HG03575 (cell line): ENCODE measurements at regions not wholly inside any gene's neighbourhood (a gene's known extent, or its start where the extent isn't known, plus 50 kb on each side); places are given as distances from the start of the nearest gene placed in this dataset.

Experiments used
- ATAC-seq: cut with Tn5 transposase; IDR thresholded peaks from one replicate; pipeline ENCODE4 v1.9.1; 2021; ENCODE audit not compliant: unreplicated experiment, insufficient number of reproducible peaks, low FRiP score; ENCODE audit errors: extremely low read depth

- ATAC-seq = no peak
These were observed 373.1 kb downstream of the CSNK1G3 start for GRCh38 chr5:123885081-123885480.

- ATAC-seq = no peak
These were observed 371.0 kb downstream of the CSNK1G3 start for GRCh38 chr5:123882965-123883345.

DNA sequence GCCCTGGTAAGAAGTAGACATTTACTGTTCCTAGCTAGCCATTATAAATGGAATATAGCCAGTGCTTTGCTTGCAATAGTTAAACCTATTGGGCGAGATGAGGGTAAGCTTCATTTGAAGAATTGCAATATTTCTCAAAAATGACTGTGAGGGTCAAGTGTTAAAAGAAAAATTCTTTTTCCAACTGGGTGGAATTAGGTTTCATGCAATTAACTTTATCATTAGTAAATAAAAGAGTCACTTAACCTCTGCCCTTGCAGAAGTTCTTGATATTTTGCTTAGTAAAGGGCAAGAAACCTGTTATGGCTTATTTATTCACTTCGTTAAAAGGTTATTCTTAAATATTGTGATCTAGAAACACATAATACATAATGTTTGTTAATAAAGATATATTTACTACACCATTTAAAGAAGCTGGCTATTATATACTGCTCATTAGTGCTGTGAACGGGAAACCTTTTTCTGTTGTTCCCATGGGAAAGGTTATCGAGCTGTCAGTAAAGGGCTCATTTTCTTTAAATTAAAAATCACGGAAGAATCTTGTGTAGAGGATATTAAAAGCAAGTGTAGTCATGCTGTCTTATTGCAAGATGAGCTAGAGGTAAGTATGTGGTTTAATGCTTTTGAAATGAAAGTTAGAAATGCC, 370.5 kb downstream of the CSNK1G3 start:
- no peak for ATAC-seq

- no peak for ATAC-seq
These were observed 369.8 kb downstream of the CSNK1G3 start for GRCh38 chr5:123881759-123882244.

DNA sequence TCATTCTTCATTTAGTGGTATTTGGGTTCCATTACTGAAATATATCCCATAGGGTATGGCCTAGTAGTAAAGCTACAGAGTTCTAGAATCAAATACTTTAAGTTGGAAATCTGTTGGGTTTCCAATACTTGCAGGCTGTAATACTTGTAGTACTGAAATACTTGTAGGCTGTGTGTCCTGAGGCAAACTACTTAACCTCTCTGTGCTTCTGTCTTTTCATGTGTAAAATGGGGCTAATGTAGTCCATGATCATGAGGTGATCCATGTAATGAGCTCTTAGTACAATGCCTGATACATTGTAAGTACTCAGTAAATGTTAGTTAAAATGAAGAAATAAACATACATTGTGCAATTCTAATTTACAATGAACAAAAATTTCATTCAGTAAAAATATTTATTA, 368.9 kb downstream of the CSNK1G3 start:
- no peak for ATAC-seq

DNA sequence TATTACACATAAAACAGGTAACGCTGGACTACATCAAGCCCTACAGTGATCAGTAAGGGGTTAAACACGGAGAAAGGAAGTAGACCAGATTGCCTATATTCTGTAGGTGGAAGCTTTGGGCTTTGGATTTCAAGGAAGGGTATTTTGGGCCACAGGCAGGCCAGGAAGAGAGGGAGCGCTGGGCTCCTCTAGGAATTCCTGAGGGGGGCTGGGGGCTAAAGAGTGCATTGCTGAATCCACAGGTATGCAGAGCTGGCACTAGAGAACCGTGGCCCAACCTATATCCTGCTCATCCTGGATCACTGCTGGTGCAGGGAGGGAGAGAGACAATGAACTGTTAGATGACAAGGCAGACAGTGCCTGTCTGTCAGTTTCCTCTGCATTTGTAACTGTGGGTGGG, 367.1 kb downstream of the CSNK1G3 start:
- no peak for ATAC-seq

GRCh38 chr5:123876276-123876790, 364.4 kb downstream of the CSNK1G3 start:
- ATAC-seq = no peak

DNA sequence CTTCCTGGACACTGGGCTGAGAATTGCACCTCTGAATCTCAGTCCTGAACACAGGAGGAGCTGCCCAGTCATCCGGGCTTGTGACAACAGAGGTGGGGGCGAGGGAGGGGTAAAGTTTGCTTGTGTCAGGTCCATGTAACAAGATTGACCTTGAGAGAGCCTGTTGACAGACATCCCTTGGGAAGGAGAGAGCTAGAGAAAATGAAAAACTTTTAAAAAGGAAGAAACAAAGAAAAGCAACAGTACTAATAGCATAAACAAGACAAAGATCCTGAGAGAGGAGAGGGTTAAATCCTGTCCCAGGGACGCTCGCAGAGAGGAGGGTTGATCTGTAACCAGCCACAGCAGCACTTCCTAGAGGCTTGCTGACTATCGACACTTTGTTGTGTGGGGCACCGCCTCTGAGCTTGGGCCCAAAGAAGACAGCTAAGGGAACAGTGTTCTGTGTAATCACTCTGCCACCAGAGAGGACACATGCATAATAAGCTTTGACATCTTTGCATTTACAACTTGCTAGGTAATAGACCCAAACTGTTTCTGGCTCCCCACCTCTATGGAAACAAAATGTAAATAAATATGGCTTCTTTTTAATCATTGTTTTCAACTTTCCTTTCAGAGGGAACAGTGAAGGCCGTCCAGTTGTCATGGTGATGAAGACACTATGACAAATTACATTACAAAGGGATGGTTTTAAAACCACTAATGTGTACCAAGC, 363.7 kb downstream of the CSNK1G3 start:
- no peak for ATAC-seq

- no peak for ATAC-seq
These were observed 362.7 kb downstream of the CSNK1G3 start for GRCh38 chr5:123874600-123875201.

DNA sequence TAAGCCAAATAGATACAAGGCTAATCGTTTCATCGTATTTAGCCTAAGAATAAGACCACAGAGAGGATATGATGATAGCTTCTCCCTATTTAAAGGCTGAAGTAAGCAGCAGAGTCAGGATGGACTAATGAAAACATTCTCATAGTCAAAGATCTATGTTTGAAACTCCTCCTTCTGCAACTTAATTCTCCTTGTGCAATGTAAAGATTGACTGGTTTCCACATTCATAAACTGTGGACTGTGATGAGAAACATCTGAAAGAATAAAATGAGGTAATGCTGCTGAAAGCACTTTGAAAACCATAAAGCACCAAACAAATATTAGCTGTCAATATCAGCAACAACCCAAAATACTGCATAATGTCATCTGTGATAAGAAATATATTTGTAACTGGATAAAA, 361.9 kb downstream of the CSNK1G3 start:
- no peak for ATAC-seq

DNA sequence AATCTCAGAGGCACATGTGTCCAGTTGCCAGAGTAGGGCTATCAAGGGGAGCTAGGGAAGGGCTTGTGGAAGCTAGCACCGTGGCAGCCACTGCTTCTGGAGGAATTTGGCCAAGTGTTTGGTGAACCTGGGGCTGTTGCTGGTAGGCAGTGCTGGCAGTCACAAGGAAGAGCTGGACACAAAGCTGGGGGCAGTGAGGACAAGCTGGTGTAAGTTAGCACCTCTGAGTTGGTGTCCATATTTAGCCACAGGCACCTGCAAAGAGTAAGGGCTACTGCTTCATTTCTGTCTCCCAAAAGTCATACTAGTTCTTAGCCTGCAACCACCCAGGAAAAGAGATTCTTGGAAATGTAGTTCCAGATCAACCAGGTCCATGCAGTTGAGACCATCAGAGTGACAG, 359.4 kb downstream of the CSNK1G3 start:
- no peak for ATAC-seq

- no peak for ATAC-seq
These were observed 356.9 kb downstream of the CSNK1G3 start for GRCh38 chr5:123868881-123869280.

DNA sequence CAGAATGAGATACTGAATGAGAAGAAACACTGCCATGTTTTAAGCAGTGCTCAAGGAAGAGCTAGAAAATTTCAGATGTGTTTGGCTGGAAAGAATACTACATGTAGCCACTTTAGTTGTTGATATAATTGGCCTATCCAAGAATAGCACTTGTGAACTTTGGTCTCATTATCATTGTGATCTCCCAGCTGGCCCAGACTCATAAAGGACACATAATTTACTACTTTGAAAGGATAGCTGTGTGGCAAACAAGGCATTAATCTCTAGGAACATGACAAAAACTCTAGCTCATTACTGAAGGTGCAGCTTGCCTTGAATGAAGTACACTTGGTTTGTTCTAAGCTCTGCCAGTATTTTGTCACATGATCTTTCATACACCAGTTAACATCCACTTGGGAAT, 356.3 kb downstream of the CSNK1G3 start:
- ATAC-seq = no peak

DNA sequence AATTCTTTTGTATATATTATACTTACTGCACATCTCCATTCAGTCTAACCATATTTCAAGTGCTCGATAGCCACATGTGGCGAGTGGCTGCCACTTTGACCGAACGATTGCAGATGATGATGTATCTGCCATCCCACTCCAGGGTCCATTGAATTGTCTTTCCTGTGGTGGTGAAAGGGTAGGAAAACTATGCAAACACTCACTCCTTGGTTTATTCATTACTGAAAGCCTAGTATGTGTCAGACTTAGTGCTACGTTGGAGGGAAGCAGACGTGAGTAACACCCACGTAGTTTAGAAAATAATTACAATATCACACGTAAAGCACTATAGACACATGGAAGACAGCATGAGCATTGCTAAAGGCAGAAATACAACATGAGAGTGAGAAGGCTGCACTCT, 353.7 kb downstream of the CSNK1G3 start:
- no peak for ATAC-seq

DNA sequence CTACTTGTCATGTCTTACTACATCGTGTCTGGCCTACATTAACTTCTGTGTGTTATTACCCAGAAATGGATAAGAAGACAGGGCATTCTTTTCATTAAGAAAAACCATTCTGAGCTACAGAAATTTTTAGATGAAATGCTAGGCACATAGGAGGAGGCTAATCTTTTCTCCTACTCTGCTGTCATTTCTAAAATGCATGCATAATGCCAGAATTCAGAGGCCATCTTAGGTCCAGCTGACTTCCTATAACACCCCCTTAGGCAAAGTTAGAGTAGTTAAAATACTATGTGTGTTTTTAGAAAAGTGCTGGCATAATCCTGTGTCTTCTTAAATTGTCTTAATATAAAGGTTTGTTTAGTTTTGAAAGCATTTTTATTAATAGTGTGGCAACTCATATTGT, 352.6 kb downstream of the CSNK1G3 start:
- no peak for ATAC-seq

DNA sequence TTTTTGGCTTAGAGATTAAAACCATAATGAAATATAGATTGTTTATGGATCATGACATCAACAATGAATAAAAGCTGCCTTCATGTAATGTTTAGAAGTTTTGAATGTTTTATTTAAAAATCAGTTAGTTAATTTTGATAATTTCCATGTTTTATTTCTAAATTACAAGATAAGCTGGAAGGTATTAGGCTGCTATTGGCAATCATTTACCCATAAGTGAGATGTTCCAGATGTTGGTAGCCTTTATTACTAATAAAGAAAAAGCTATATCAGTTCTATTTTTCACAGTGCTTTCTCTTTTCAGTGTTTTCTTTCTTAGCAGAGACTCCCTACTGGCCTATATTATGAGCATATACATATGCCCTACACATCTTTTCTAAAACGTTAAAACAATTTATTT, 347.0 kb downstream of the CSNK1G3 start:
- ATAC-seq = no peak

GRCh38 chr5:123856766-123857165, 344.8 kb downstream of the CSNK1G3 start:
- ATAC-seq = no peak

GRCh38 chr5:123855609-123856008, 343.6 kb downstream of the CSNK1G3 start:
- ATAC-seq = no peak

DNA sequence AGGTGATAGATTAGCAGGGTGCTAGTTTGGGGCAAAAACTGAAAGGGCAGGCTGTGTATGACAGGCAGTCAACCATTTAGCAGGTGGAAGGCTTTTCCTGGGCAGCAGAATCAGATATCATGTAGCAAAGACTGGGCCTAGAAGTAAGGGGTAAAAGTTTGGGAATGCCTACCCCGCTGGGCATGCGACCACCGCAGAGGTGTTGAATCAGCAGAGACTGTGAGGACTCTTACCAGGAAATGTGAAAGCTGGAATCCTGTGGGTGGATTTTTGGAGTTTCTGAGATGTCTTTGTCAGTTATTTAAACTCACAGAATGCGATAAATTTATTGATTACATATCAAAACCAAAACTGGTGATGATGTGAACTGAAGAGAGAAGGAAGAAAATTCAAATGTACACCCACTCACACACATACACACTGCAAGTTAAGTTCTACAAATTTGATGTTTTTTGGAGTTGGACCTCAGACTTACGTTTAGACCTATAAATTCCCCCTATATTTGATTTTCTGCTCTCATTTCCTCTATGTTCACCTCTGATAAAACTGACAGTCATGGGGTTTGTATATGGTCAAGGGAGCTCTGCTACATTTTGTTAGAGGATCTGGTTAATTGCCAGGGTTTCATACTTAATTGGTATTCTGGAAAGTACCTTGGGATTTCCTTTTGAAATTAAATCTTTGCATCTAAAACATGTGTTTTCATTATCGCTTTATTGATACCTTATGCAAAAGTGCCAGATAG, 333.6 kb downstream of the CSNK1G3 start:
- no peak for ATAC-seq
